NCI-H82 (cell line): ENCODE measurements at regions not wholly inside any gene's neighbourhood (a gene's known extent, or its start where the extent isn't known, plus 50 kb on each side); places are given as distances from the start of the nearest gene placed in this dataset.

ENCODE experiments used
- DNase-seq: peaks from one replicate; lab custom pipeline; 2025; lab: John Stamatoyannopoulos, UW

DNA sequence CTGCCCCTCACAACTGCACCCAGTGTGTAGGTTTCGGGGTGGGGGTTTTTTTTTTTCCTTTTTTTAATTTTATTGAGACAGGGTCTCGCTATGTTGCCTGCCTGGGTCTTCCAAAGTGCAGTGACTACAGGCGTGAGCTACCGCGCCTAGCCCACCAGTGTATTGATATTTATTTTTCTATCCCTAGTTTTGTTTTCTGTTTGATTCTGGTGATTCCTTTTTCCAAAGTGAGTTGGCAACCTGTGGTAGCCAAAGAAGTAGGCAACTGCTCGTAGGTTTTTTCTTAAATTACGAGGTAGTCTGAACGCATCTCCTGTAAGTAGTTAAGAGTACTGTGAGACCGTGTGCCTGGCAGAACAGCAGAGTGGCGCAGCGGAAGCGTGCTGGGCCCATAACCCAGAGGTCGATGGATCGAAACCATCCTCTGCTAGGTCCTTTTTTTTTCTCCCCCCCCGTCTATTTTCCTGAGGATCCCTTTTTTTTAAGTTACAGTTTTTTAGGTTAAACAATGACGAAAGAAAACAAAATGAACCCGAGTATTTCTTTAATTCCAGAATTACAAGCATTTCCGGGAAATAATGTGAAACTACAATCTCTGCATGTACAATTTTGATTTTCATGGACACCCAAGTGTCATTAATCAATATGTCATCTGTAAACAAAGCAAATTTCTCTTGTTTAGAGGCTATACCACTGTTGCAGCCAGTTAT is 78.7 kb upstream of the BTN3A2 start:
- DNase-seq, result peak; percentile 78

DNA sequence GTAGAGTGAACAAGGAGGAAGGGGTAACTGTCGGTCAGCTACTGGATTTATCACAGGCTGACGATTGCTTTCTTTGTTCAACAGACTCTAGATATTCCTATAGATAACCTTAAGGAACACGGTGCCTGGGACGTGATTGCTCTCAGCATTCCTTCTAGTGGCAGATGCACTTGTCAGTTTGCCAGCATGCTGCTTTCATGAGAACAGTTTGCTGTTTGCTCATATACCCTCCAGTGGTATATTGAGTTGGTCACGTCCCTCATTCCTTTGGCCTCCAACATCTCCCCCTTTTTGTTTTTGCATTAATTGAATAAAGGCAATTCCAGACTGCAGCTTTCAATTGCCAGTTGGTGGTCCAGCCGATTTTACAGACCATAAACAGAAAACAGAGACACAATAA is 76.8 kb upstream of the BTN3A2 start:
- no peak for DNase-seq

DNA sequence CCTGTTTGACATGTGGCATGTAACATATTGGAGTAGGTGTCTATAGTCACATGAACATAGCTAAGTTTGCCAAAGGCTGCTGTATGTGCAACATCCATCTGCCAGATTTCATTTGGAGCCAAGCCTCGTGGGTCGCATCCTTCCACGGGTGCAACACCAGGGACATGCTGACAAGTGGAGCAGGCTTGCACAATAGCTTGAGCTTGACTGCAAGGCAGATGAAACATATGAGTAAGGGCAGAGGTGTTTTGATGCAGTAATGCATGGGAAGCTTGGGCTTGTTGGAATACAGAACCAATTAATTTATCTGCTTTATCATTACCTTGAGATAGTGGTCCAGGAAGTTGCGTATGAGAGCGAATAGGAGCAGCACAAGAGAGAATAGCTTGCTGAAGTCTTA is 74.1 kb upstream of the BTN3A2 start:
- no peak for DNase-seq

GRCh38 chr6:26292709-26293108 is 72.3 kb upstream of the BTN3A2 start:
- no peak for DNase-seq

- DNase-seq, result no peak
Measured at GRCh38 chr6:26294302-26294701, 70.7 kb upstream of the BTN3A2 start.

DNA sequence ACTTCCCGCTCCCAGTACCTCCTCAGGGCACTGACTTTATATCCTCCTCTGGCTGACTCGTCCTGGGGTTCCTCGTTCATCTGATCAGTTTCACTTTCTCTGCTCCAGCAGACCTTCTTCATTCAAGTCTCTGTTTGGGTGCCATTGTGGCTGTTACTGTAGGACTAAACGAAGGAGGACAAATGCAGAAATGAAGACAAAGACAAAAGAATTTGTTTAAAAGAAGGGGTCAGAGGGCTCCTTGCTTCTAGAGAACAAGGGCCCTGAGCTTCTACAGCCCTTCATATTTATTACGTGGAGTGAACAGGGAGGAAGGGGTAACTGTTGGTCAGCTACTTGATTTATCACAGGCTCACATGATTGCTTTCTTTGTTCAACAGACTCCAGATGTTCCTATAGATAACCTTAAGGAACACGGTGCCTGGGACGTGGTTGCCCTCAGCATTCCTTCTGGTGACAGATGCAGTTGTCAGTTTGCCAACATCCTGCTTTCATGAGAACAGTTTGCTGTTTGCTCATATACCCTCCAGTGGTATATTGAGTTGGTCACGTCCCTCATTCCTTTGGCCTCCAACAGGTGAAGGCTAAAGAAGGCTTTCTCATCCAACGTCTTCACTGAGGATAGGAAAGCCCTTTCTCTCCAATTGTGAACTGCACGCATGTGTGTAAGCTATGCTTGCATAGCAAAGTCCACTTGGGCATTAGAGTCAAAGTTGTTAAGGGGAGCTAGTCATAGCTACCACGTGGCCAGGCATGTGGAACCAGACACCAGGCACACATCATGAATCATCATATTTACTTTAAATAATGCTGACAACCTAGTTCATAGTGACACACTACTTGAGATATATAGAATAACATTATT is 69.1 kb upstream of the BTN3A2 start:
- DNase-seq, result no peak

- no peak for DNase-seq
Measured at GRCh38 chr6:26296556-26296856, 68.5 kb upstream of the BTN3A2 start.

DNA sequence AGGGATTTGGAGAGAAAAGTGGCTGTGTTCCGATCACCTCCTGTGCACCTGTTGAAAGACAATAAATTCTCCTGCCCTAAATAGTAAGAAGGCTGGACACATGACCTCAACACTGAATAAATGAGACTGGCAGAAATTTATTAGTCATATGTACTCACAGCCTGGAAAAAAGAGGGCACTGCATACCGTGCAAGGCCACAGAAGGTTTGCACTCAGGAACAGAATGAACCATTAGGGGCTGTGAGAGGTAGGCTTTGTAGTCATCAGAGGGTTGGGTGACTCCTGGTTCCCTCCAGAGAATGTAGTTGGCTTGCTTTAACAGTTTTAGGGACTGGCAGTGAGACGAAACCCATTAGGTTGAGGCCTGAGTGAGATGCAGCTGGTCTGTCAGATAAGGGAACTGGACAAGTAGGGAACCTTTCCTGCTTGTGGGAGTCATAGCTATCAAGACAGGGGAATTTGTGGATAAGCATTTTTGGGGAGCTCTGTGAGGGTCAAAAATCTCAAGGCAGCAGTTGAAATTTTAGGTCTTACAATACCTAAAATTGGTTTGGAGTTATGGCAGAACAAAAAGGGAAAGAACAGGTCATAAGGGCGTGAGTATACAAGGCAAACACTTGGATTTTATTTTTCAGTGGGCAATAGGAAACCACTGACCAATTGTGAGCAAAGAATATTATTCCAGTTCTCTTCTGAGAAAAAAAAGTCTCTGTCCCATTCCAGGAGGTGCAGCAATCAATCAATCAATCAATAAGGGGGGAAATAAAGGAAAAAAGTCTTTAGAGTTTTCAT is 67.9 kb upstream of the BTN3A2 start:
- no peak for DNase-seq

GRCh38 chr6:26299286-26300042 is 65.5 kb upstream of the BTN3A2 start:
- no peak for DNase-seq

DNA sequence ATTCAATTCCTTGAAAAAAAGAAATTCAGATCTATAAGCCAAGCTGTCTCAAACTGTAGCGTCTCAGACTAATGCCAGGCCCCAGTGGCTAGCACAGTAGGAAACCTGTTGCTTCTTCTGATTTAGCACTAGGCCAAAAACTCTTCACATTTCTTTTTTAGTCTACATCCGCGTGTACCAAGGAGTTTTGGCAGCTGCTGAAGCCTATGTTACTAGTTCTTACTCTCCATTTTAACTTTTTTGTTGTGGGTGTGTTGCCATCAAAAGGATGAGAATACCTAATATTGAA is 65.0 kb upstream of the BTN3A2 start:
- DNase-seq, result no peak

DNA sequence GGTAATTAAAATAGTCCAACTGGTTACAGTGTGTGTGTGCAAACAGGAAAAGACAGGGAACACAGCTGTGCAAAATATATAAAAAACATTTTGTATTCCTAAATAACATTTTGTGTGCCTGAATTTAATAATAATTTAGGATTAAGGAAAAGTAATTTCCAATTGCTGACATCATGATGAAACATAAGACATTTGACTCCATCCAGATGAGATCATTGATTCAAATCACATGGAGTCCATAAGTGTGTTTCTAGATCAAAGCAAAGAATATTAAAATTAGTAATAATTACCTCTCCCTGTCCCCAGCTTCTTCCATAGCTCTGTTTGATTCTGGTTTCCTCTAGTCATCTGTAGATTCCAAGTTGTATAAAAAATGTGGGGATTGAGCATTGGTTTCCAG is 64.6 kb upstream of the BTN3A2 start:
- no peak for DNase-seq

- no peak for DNase-seq
Measured at GRCh38 chr6:26300828-26301227, 64.2 kb upstream of the BTN3A2 start.

GRCh38 chr6:26301638-26302037 is 63.4 kb upstream of the BTN3A2 start:
- no peak for DNase-seq

DNA sequence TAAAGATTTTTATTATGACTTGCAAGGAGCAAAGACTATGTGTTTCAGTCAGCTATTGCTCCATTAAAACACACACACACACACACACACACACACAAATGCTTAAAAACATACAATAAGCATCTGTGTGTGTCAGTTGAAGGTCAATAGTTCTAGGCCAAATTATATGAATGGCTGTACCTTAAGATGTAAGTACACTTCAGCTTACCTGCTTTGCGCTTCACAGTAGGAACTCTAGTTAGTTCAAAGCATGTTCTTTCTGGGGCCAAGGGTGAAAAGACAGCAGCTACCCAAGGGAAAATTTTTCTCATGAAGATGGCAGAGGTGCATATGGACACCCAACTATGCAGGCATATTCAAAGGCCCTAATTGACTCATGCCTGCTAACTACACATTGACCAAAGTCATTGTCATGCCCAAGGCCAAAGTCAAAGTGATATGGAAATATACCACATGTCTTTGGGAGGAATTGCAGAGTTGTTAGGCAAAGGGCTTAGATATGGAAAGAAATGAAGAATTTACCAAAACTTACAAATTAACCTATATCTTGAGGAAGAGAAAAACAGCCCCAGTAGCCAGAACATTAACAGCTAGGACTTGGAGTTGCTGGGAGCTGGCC is 61.9 kb upstream of the BTN3A2 start:
- DNase-seq, result no peak

- no peak for DNase-seq
Measured at GRCh38 chr6:26304213-26304796, 60.7 kb upstream of the BTN3A2 start.

DNA sequence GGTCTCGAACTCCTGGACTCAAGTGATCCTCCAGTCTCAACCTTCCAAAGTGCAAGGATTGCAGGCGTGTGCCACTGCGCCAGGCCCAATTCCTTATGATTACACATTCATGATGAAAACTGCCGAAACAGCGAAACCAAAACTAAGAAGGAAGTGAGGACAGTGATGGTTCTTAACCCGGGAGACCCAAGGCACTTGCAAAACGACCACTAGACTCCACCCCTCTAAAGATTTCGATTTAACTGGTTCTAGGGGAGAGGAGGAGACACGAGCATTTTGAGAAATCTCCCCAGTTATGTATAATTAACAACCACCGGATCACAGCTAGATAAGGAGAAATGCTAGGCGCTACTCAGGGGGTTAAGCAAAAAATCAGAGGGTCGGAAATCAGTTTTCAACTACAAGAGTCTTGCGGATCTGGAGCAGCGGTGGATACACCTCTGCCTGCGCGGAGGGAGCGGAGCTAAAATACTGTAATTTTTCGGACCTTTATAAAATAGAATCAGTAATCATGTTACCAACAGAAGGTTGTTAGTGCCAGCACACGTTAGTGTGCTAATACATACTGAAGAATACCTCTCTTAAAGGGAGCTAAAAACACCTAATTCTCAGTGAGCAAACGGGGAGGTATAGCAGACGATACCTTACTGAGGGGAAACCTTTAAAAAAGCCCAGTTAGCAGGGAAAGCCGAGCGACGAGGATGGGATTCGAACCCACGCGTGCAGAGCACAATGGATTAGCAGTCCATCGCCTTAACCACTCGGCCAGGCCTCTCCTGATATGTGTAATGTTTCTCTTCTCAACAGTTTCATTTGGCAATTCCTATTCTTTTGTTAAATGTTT is 60.0 kb upstream of the BTN3A2 start:
- peak; percentile 66 for DNase-seq

DNA sequence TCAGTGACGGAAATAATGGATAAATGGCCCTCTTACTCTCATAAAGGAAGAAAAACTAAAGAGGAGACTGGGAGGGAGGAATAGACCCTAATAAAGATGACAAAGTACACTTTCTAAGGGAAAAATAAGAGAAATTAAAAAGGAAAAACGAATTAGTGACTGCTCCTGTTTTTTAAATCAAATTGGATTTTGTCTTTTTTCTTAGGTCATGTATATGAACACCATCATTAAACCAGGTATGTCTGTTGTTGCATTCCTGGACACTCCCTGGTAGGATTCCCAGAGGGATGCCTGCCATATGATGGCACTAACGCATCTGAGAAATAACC is 59.4 kb upstream of the BTN3A2 start:
- no peak for DNase-seq

DNA sequence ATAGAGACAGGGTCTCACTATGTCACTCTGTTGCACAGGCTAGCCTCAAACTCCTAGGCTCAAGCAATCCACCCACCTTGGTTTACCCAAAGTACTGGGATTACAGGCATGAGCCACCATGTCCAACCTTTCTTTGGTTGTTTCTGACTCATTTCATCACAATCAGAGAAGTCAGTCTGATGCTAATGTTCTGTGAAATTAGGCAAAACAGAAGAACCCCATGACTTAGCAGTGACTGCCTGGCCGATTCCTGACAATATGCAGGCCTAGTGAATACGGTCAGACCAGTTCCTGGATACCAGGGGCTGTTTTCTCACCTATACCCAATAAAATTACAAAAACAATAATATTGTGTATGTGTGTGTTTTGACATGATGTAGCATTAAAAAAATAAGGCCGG is 58.8 kb upstream of the BTN3A2 start:
- DNase-seq, result no peak

GRCh38 chr6:26307850-26308249 is 57.1 kb upstream of the BTN3A2 start:
- DNase-seq, result no peak

DNA sequence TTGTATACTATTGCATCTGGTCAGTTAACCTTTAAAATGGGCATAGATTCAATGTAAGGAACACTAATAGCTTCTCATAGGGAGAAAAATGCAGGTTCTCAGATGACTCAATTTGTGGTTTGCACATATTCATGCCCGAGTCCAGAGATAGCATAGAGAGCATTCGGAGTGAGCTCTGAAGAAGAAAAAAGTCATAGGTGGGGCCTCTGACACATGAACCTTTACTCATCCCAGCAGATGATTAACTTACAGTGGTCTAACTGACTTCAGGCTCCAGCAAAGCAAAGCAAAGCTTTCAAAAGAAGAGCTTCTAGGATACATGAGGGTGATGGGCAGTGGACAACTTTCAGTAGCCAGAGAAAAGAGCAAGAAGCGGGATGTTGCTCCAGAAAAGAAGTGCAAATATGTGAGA is 55.3 kb upstream of the BTN3A2 start:
- DNase-seq, result no peak

DNA sequence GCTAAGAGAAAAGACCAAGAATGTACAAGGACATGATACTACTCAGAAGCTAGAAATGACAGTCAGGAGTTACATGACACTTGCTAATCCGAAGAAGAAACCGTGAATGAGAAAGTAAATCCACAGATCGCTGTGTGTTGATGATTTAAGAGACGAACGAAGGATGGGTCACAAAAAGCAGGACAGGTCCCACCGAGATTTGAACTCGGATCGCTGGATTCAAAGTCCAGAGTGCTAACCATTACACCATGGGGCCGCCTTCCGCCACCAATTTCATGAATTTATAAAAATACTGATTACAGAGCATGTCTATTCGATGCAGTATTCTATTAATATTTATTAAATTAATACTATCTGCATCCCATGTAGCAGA is 54.0 kb upstream of the BTN3A2 start:
- peak; percentile 71 for DNase-seq
